AG04450 (cell line): ENCODE measurements at regions not wholly inside any gene's neighbourhood (a gene's known extent, or its start where the extent isn't known, plus 50 kb on each side); places are given as distances from the start of the nearest gene placed in this dataset.
"Not testable (repeated sequence)": the region's sequence is repeated elsewhere in the genome, so short reads cannot be mapped to it uniquely, and the experiment has no call there.

Source experiments
- CTCF ChIA-PET: fragments of 300-600, 350-600 bp; formaldehyde crosslinking; extraction: SDS; loops from one replicate; lab custom pipeline; 2022; ENCODE audit warnings: antibody characterized with exemption, inconsistent platforms; lab: Charles Lee
- POLR2A ChIA-PET: fragments of 350-600 bp; formaldehyde crosslinking; extraction: SDS; loops from one replicate; lab custom pipeline; 2021; ENCODE audit warnings: antibody characterized with exemption, inconsistent platforms; lab: Yijun Ruan, JAX
- DNase-seq: peaks from one replicate; pipeline ENCODE4 v3.0.0-alpha.2; 2011; ENCODE audit warnings: low read depth, low spot score
- H3K27ac ChIP-seq: one replicate; pipeline ENCODE4 v1.5.1; 2012; ENCODE audit warnings: low read depth, low read length, control low read depth
- H3K27me3 ChIP-seq: one replicate; pipeline ENCODE4 v1.6.0; 2012; ENCODE audit warnings: low read length; ENCODE audit not compliant: control insufficient read depth, insufficient read depth
- H3K4me3 ChIP-seq: 2 replicates; pipeline ENCODE4 v1.5.1; 2011; ENCODE audit warnings: mild to moderate bottlenecking, low read depth, low read length, control low read depth
- H3K9me3 ChIP-seq: 2 replicates; pipeline ENCODE4 v1.5.1; 2012; ENCODE audit warnings: low read length; ENCODE audit not compliant: control insufficient read depth, insufficient read depth
- CTCF ChIP-seq: IDR thresholded peaks from 2 replicates; pipeline ENCODE4 v1.5.1; 2011; ENCODE audit warnings: low read depth, low read length, control low read depth, inconsistent platforms

GRCh38 chr19:56976995-56977906, 136.7 kb upstream of the PEG3 start:
- CTCF ChIA-PET, result no interaction called here
- Histone ChIP-seq H3K27me3 (no peaks in the 10 kb centered on the region), H3K27ac (no peak overlapping the region), H3K9me3 (peaks cover 84% of the 10 kb centered on the region), H3K4me3 (no peak overlapping the region)
- no peak for DNase-seq
- POLR2A ChIA-PET, result no interaction called here
- TF ChIP-seq CTCF, result no peak

DNA sequence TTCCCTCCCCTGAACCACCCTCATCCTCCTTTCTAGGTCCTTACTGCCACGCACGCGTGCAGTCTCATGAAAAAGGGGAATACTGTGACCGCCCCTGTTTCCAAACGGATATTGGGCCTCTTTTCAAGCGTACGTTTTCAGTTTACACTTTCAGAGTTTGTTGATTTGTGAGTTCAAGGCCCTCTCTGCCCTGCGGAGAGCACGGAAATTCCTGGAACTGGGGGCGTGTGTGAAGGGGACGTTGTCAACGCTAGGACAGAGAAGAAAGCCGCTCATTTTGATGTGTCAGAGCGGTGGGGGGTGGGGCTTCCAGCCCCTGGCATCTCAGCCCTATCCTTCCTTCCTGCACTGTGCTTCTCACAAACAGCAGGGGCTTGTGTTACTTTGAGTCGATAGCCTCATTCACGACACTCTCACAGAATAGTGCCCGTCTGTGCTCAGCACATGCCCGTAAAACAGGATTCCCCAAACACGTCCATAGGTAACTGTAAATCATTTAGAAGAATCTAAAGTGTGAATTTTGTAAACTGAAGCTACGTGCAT, 137.6 kb upstream of the PEG3 start:
- CTCF ChIA-PET, result no interaction called here
- no peak for TF ChIP-seq CTCF

GRCh38 chr19:56980326-56980725, 139.5 kb upstream of the USP29 start:
- POLR2A ChIA-PET, result interaction anchor here (0.5 kb wide), 1 partner anchor 151 kb away, joined by 3 read pairs; no protein-coding TSS in a partner anchor
- DNase-seq, H3K4me3 ChIP-seq, H3K27ac ChIP-seq, CTCF ChIA-PET, H3K27me3 ChIP-seq: not testable (repeated sequence)
- H3K9me3 ChIP-seq, result peaks cover 71% of the 10 kb centered on the region

More for the DNA sequence above, 137.6 kb upstream of the PEG3 start:
- DNase-seq, result no peak
- Histone ChIP-seq H3K9me3 (peaks cover 79% of the 10 kb centered on the region), H3K4me3 (no peak overlapping the region), H3K27me3 (no peaks in the 10 kb centered on the region), H3K27ac (no peak overlapping the region)
- POLR2A ChIA-PET, result no interaction called here

- Histone ChIP-seq H3K4me3 (no peak overlapping the region), H3K27me3 (no peaks in the 10 kb centered on the region), H3K9me3 (peaks cover 74% of the 10 kb centered on the region), H3K27ac (no peak overlapping the region)
- TF ChIP-seq CTCF, result no peak
- ChIA-PET POLR2A (no interaction called here), CTCF (no interaction called here)
- no peak for DNase-seq
Measured at GRCh38 chr19:56980906-56981305, 138.9 kb upstream of the USP29 start.

- H3K27me3 ChIP-seq, DNase-seq, CTCF ChIA-PET, H3K27ac ChIP-seq, POLR2A ChIA-PET, H3K4me3 ChIP-seq: not testable (repeated sequence)
- H3K9me3 ChIP-seq, result peaks cover 75% of the 10 kb centered on the region
Measured at GRCh38 chr19:56981440-56981839, 138.3 kb upstream of the USP29 start.

GRCh38 chr19:56983171-56983570, 136.6 kb upstream of the USP29 start:
- DNase-seq, result no peak
- no peaks in the 10 kb centered on the region for H3K27me3 ChIP-seq
- POLR2A ChIA-PET, result no interaction called here
- no peak overlapping the region for H3K27ac ChIP-seq
- H3K4me3 ChIP-seq, result no peak overlapping the region
- peaks cover 79% of the 10 kb centered on the region for H3K9me3 ChIP-seq
- TF ChIP-seq CTCF, result no peak
- CTCF ChIA-PET, result no interaction called here
